Osteoblast (primary cell): ENCODE measurements at regions not wholly inside any gene's neighbourhood (a gene's known extent, or its start where the extent isn't known, plus 50 kb on each side); places are given as distances from the start of the nearest gene placed in this dataset.
"Not testable (repeated sequence)": the region's sequence is repeated elsewhere in the genome, so short reads cannot be mapped to it uniquely, and the experiment has no call there.

Experiments
- DNase-seq: peaks from one replicate; pipeline ENCODE4 v3.0.0; 2011; ENCODE audit warnings: low spot score, mixed read lengths; ENCODE audit not compliant: insufficient read length; ENCODE audit errors: missing footprints
- H2AFZ ChIP-seq: 2 replicates; pipeline ENCODE4 v1.6.0; 2011; ENCODE audit warnings: mild to moderate bottlenecking, low read length
- H3K27ac ChIP-seq: 2 replicates; pipeline ENCODE4 v1.5.1; 2011; ENCODE audit warnings: mild to moderate bottlenecking, low read depth, low read length, moderate library complexity
- H3K27me3 ChIP-seq: 2 replicates; pipeline ENCODE4 v1.6.0; 2012; ENCODE audit warnings: mild to moderate bottlenecking, control low read depth, inconsistent platforms, low read length, moderate library complexity; ENCODE audit not compliant: insufficient read depth
- H3K36me3 ChIP-seq: 2 replicates; pipeline ENCODE4 v1.5.1; 2011; ENCODE audit warnings: mild to moderate bottlenecking, low read length, control low read depth, moderate library complexity; ENCODE audit not compliant: insufficient read depth
- H3K4me1 ChIP-seq: 2 replicates; pipeline ENCODE4 v1.5.1; 2011; ENCODE audit warnings: mild to moderate bottlenecking, low read length, control low read depth, moderate library complexity; ENCODE audit not compliant: insufficient read depth
- H3K4me2 ChIP-seq: 2 replicates; pipeline ENCODE4 v1.6.0; 2011; ENCODE audit warnings: mild to moderate bottlenecking, low read length; ENCODE audit not compliant: insufficient read depth
- H3K4me3 ChIP-seq: fragments of 200-600 bp; sonication (generic); 3 replicates; pipeline ENCODE4 v1.5.1; 2012; ENCODE audit warnings: mild to moderate bottlenecking, low read length, inconsistent platforms; ENCODE audit not compliant: insufficient read depth
- H3K79me2 ChIP-seq: 2 replicates; pipeline ENCODE4 v1.6.0; 2012; ENCODE audit warnings: mild to moderate bottlenecking, low read length, control low read depth, inconsistent platforms; ENCODE audit not compliant: insufficient read depth
- H3K9me3 ChIP-seq: 2 replicates; pipeline ENCODE4 v1.5.1; 2011; ENCODE audit warnings: low read depth, low read length, control low read depth
- H4K20me1 ChIP-seq: 2 replicates; pipeline ENCODE4 v1.6.0; 2012; ENCODE audit warnings: mild to moderate bottlenecking, low read length, control low read depth; ENCODE audit not compliant: insufficient read depth
- CTCF ChIP-seq: IDR thresholded peaks from 2 replicates; pipeline ENCODE4 v1.5.1; 2011; ENCODE audit warnings: mild to moderate bottlenecking, low read depth, low read length, moderate library complexity; ENCODE audit errors: extremely low read depth

GRCh38 chrX:147537172-147537571 lies 374.5 kb upstream of the FMR1 start:
- DNase-seq, result no peak

GRCh38 chrX:147548023-147548422 lies 363.7 kb upstream of the FMR1 start:
- H3K4me1 ChIP-seq, H3K4me3 ChIP-seq, H3K79me2 ChIP-seq, H3K4me2 ChIP-seq, H3K36me3 ChIP-seq, H4K20me1 ChIP-seq, DNase-seq, H2AFZ ChIP-seq, H3K9me3 ChIP-seq, H3K27ac ChIP-seq, H3K27me3 ChIP-seq: not testable (repeated sequence)

More at GRCh38 chrX:147537172-147537571, 374.5 kb upstream of the FMR1 start:
- TF ChIP-seq CTCF, result no peak
- Histone ChIP-seq H3K4me1 (no peaks in the 10 kb centered on the region), H3K9me3 (peaks cover 2% of the 10 kb centered on the region), H4K20me1 (no peaks in the 10 kb centered on the region), H3K79me2 (no peaks in the 10 kb centered on the region), H3K27ac (no peak overlapping the region), H3K4me3 (no peak overlapping the region), H3K27me3 (no peaks in the 10 kb centered on the region), H3K36me3 (no peaks in the 10 kb centered on the region), H2AFZ (no peak overlapping the region), H3K4me2 (no peak overlapping the region)

- Histone ChIP-seq H2AFZ (no peak overlapping the region), H3K79me2 (no peaks in the 10 kb centered on the region), H3K4me2 (no peak overlapping the region), H3K9me3 (no peaks in the 10 kb centered on the region), H3K27me3 (no peaks in the 10 kb centered on the region), H3K36me3 (no peaks in the 10 kb centered on the region), H4K20me1 (no peaks in the 10 kb centered on the region), H3K4me1 (no peaks in the 10 kb centered on the region), H3K27ac (no peak overlapping the region), H3K4me3 (no peak overlapping the region)
- no peak for TF ChIP-seq CTCF
- no peak for DNase-seq
These were observed 361.5 kb upstream of the FMR1 start for GRCh38 chrX:147550217-147550616.

- Histone ChIP-seq H3K4me2 (no peak overlapping the region), H3K4me3 (no peak overlapping the region), H3K4me1 (no peaks in the 10 kb centered on the region), H3K36me3 (no peaks in the 10 kb centered on the region), H4K20me1 (no peaks in the 10 kb centered on the region), H3K9me3 (no peaks in the 10 kb centered on the region), H3K27ac (no peak overlapping the region), H2AFZ (no peak overlapping the region), H3K79me2 (no peaks in the 10 kb centered on the region), H3K27me3 (no peaks in the 10 kb centered on the region)
- no peak for DNase-seq
- no peak for TF ChIP-seq CTCF
These were observed 352.5 kb upstream of the FMR1 start for GRCh38 chrX:147559191-147559590.
